T-helper 17 cell (primary cell): ENCODE measurements at regions not wholly inside any gene's neighbourhood (a gene's known extent, or its start where the extent isn't known, plus 50 kb on each side); places are given as distances from the start of the nearest gene placed in this dataset.
"Not testable (repeated sequence)": the region's sequence is repeated elsewhere in the genome, so short reads cannot be mapped to it uniquely, and the experiment has no call there.

ENCODE experiments used
- ATAC-seq: fragments of 150-1000 bp; cut with Tn5 transposase; 2 replicates; pipeline ENCODE4 v1.10.0; 2021; ENCODE audit warnings: mild to moderate bottlenecking, moderate library complexity
- DNase-seq, 3 donors: peaks; one replicate each; pipeline versions ENCODE4 v3.0.0 to v3.0.0-alpha.2; 2020 to 2021
- H3K9me3 ChIP-seq: one replicate; pipeline ENCODE4 v1.7.0; 2013; ENCODE audit warnings: low read length, mild to moderate bottlenecking; ENCODE audit not compliant: control insufficient read depth, poor library complexity, severe bottlenecking
- H3K27ac Mint-ChIP-seq: one replicate; pipeline ENCODE4 v1.8.0; 2022; ENCODE audit warnings: mild to moderate bottlenecking, moderate library complexity, mixed read lengths
- H3K27me3 Mint-ChIP-seq: one replicate; pipeline ENCODE4 v1.8.0; 2022; ENCODE audit warnings: mixed read lengths
- H3K36me3 Mint-ChIP-seq: one replicate; pipeline ENCODE4 v1.8.0; 2022; ENCODE audit warnings: low read depth, mixed read lengths
- H3K4me1 Mint-ChIP-seq: one replicate; pipeline ENCODE4 v1.8.0; 2022; ENCODE audit warnings: mild to moderate bottlenecking, mixed read lengths
- H3K4me3 Mint-ChIP-seq: one replicate; pipeline ENCODE4 v1.8.0; 2022; ENCODE audit warnings: mild to moderate bottlenecking, moderate library complexity, mixed read lengths

DNA sequence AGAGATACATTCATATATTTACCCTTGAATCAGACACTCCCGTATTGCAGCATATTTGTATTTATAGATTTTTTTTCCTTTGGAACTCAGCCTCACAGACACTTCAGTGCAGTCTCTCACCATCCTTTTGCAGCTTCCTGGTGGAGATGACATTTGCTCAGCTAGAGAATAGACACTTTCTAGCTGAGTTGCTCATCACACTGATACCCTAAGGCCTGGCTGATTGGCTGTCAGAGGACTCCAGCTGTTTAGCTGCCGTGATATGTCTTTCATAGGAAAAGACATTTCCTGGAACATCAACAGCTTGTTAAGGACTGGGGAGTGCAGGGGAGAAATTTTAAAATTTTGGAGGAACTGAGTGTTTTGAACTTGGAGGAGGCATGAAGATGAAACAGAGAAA, 429.6 kb downstream of the SMARCA1 start:
- no peak for DNase-seq
- H3K36me3 Mint-ChIP-seq = no peaks in the 10 kb centered on the region
- no peak overlapping the region for H3K27ac Mint-ChIP-seq
- ATAC-seq = no peak
- H3K4me3 Mint-ChIP-seq = no peak overlapping the region
- H3K4me1 Mint-ChIP-seq = no peaks in the 10 kb centered on the region
- H3K27me3 Mint-ChIP-seq = no peaks in the 10 kb centered on the region
- no peaks in the 10 kb centered on the region for H3K9me3 ChIP-seq

DNA sequence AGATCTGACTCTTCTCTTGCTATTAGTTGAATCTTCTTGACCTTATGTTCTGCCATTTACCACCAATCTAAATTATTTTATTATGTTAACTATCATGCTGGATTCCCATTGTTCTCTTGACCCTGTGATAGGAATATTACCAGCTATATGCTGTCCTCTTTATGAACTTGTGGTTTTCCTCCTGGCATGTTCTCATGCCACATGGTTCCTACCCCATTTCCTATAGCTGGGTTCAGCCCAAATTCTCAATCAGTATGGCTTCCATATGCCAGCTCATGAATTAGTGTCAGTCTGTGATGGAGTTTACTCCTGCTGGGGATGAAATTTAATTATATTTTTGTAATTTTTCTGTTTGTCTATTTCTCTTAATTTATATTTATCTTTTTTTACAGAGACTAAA, 430.5 kb downstream of the SMARCA1 start:
- H3K27ac Mint-ChIP-seq = no peak overlapping the region

DNA sequence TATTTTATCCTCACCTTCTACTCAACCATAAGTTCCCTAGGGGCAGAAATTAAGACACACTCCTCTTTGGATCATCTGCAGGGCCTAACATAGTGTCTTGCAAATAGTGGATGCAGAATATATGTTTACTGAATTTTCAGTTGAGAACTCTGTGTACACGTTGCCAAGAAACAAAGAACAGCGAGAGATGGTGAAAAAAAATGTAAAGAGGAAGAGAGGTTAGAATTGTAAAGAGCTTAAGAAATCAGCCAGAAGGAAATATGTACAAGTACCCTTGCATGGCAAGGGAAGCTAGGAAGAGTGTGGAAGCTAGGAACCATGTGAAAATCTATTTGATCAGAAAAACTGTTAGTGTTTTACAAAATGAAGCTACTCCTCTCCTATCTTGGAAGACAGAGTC, 431.0 kb downstream of the SMARCA1 start:
- ATAC-seq (no peak), DNase-seq (no peak)
- no peak overlapping the region for H3K27ac Mint-ChIP-seq
- no peaks in the 10 kb centered on the region for H3K9me3 ChIP-seq
- H3K27me3 Mint-ChIP-seq = no peaks in the 10 kb centered on the region
- H3K4me1 Mint-ChIP-seq = no peaks in the 10 kb centered on the region
- no peaks in the 10 kb centered on the region for H3K36me3 Mint-ChIP-seq
- H3K4me3 Mint-ChIP-seq = no peak overlapping the region

More for the DNA sequence above, 430.5 kb downstream of the SMARCA1 start:
- ATAC-seq = no peak
- no peak for DNase-seq
- H3K27me3 Mint-ChIP-seq = no peaks in the 10 kb centered on the region
- H3K9me3 ChIP-seq = no peaks in the 10 kb centered on the region
- no peak overlapping the region for H3K4me3 Mint-ChIP-seq
- H3K4me1 Mint-ChIP-seq = no peaks in the 10 kb centered on the region
- no peaks in the 10 kb centered on the region for H3K36me3 Mint-ChIP-seq

DNA sequence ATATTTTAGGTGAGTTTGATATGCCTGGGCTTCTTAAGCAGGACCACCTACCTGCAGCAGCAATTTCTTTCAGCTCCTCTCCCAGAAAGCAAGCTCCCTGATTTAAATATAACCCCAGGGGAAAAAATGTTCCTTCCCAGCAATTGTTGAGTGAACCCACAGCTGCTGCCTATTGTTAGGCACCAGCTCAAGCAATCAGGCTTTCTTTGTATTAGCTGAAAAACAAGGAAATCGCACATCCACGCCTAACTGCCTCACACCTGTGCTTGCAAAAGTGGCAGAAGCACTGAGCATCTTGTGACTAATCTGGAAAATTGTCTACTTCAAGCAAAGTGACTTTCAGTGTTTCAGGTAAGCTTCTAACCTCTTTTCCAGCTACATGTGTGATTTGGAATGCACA, 432.2 kb downstream of the SMARCA1 start:
- Mint-ChIP-seq H3K27me3 (no peaks in the 10 kb centered on the region), H3K27ac (no peak overlapping the region)
- no peak for ATAC-seq

DNA sequence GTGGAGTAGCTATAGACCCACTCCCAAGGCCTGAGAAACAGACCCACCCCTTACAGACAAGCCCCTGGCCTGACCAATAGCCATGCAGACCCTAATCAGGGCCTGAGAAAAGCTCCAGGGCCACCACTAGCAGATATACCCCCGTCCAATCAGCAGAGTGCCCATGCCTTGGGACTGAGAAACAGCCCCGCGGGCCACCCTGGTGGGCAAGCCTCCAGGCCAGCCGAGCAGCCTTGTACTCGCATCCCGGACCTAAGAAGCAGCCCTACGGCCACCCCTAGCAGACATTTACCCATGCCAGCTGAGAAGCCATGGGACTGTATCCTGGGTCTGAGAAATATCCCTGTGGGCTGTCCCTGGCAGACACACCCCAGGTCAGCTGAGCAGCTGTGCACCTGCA, 436.5 kb downstream of the SMARCA1 start:
- Mint-ChIP-seq H3K27me3 (no peaks in the 10 kb centered on the region), H3K4me1 (no peaks in the 10 kb centered on the region), H3K27ac (no peak overlapping the region), H3K4me3 (no peak overlapping the region), H3K36me3 (no peaks in the 10 kb centered on the region)
- no peaks in the 10 kb centered on the region for H3K9me3 ChIP-seq
- ATAC-seq (no peak), DNase-seq (no peak)

More for the DNA sequence above, 432.2 kb downstream of the SMARCA1 start:
- H3K36me3 Mint-ChIP-seq = no peaks in the 10 kb centered on the region
- no peaks in the 10 kb centered on the region for H3K4me1 Mint-ChIP-seq
- no peaks in the 10 kb centered on the region for H3K9me3 ChIP-seq
- no peak for DNase-seq
- no peak overlapping the region for H3K4me3 Mint-ChIP-seq

DNA sequence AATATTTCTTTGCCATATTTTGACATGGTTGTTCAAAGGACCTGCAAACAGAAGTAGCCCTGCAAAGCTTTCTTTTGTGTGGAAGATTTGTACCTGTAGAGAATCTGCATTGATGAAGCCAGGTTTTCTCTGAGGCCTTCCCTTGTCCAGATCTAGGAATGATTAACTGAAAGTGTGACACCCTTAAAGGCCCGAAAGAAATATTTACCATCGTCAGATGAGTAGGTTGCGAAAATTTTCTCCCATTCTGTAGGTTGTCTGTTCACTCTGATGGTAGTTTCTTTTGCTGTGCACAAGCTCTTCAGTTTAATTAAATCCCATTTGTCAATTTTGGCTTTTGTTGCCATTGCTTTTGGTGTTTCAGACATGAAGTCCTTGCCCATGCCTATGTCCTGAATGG, 439.0 kb downstream of the SMARCA1 start:
- not testable (repeated sequence) for H3K36me3 Mint-ChIP-seq, H3K4me1 Mint-ChIP-seq, DNase-seq, H3K4me3 Mint-ChIP-seq, H3K9me3 ChIP-seq, ATAC-seq, H3K27ac Mint-ChIP-seq, H3K27me3 Mint-ChIP-seq

DNA sequence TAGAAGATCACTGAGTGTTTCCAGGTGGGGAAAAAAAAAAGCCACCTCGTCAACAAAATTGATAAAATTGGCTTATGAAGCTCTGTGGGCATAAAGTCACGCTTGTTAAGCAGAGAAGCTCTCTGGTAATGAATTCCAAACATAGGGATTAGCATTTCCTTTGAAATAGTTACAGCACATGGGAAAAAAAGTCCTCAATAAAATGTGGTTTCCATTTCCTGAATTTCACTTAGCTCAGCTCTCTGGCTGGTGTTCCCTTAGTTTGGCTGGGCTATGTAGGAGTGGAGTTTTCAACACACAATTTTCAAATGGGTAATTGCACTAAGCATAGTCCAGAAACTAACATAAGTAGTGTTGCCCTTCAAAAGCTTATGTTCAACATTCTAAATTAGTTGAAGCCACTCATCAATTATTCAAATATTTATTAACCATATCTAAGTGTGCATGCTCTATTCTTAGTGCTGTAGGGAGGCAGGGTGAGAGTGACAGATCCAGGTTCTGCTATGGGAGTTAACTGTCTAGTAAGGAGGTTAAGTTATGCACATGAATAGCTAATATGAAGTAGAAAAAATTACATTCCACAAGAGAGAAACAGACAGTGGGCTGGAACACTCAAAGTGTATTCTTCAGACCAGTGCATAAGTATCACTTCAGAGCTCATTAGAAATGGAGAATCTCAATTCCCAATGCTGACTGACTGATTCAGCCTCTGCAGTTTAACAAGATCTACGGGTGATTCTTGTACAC, 445.7 kb downstream of the SMARCA1 start:
- Mint-ChIP-seq H3K36me3 (no peaks in the 10 kb centered on the region), H3K4me1 (no peaks in the 10 kb centered on the region), H3K4me3 (no peak overlapping the region), H3K27ac (no peak overlapping the region), H3K27me3 (no peaks in the 10 kb centered on the region)
- ATAC-seq (no peak), DNase-seq (no peak)
- no peaks in the 10 kb centered on the region for H3K9me3 ChIP-seq

DNA sequence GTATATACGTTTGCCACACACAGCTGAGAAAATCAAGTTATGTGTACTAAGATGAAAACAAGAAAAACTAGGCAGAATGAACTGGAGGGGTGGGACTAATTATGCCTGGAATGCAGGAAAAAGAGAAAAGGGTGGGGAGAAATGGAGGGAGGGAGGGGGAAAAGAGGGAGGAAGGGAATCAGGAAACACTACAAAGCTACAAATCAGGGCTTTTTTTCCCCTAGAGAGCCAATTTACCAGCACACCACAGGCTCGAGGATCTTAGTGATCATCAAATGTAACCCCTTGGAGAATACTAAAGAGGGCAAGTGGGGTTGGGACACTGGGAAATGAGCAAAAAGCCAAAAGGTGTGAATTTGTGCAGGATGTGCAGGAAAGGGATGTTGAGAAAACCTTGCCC, 451.9 kb downstream of the SMARCA1 start:
- H3K4me3 Mint-ChIP-seq = no peak overlapping the region
- DNase-seq (no peak), ATAC-seq (no peak)
- no peak overlapping the region for H3K27ac Mint-ChIP-seq
- no peaks in the 10 kb centered on the region for H3K27me3 Mint-ChIP-seq
- H3K9me3 ChIP-seq = no peaks in the 10 kb centered on the region
- H3K36me3 Mint-ChIP-seq = no peaks in the 10 kb centered on the region
- no peaks in the 10 kb centered on the region for H3K4me1 Mint-ChIP-seq

DNA sequence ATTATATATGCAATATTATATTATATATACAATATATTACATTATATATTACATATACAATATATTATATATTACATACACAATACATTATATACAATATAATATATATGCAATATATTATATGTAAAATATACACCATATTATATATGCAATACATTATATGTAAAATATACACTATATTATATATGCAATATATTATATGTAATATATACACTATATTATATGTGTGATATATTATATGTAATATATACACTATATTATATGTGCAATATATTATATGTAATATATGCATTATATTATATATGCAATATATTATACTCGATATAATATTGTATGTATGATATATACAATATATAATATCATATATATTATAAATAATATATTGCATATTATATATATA, 457.4 kb downstream of the SMARCA1 start:
- Mint-ChIP-seq H3K27me3 (no peaks in the 10 kb centered on the region), H3K4me1 (no peaks in the 10 kb centered on the region), H3K4me3 (no peak overlapping the region), H3K36me3 (no peaks in the 10 kb centered on the region), H3K27ac (no peak overlapping the region)
- no peaks in the 10 kb centered on the region for H3K9me3 ChIP-seq
- DNase-seq (no peak), ATAC-seq (no peak)

DNA sequence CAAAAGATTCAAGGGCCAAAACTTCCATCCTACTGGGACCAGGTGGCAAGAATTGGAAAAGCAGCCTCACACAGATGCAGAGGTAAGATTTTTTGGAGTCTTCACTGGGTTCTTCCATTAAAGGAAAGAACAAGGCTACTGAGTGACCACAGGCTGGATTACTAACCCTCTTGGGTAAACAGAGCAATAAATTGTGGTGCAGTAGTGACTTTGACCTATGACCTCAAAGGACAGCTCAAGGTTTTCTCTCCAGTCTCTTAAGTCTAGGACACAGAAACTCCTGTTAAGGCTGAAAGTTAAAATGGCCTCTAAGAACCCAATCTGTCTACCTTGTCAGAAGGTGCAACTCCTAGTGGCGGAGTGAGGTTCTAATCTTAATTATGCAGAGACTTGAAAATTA, 464.9 kb downstream of the SMARCA1 start:
- no peak for ATAC-seq
- H3K27me3 Mint-ChIP-seq = no peaks in the 10 kb centered on the region
- no peak for DNase-seq
- H3K4me1 Mint-ChIP-seq = no peaks in the 10 kb centered on the region
- H3K4me3 Mint-ChIP-seq = no peak overlapping the region
- H3K9me3 ChIP-seq = no peaks in the 10 kb centered on the region
- no peak overlapping the region for H3K27ac Mint-ChIP-seq
- no peaks in the 10 kb centered on the region for H3K36me3 Mint-ChIP-seq

DNA sequence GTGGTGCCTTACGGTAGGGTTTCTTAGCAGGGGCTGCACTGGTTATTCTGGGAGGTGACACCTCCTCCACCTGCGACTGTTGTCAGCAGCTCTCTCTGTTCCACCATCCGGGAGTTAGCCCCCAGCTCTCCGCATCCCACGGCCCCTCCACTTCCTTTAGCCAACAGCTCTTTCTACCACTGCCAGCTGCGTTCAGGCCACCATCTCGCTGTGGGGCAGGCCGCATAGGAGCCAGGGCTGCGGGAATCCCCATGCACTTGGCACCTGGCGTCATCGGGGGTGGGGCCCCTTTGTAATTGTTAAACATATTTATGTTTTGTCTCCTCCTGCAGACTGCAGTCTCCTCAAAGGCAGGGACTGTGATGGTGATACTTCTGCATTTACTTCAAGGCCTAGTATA, 480.2 kb downstream of the SMARCA1 start:
- H3K27ac Mint-ChIP-seq = no peak overlapping the region
- H3K4me3 Mint-ChIP-seq = no peak overlapping the region

DNA sequence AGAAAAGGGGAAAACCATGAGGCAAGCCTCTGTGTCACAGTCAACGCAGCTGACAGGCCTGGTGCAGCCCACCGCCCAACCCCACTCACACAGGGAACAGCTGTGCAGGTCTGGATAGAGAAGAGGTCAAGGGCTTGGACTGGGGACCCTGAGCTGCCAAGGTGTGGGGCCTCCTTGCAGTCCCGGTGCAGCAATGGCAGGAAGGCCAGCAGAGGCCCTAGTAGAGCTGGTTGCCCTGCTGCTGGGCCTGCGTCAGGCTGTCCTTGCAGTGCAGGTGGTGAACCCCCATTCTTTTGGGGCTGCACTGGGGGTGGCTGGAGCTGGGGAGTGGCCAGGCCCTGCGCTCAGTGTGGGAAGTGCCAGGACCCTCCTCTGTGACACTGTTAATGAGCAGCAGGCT, 482.0 kb downstream of the SMARCA1 start:
- H3K9me3 ChIP-seq = no peaks in the 10 kb centered on the region
- Mint-ChIP-seq H3K36me3 (no peaks in the 10 kb centered on the region), H3K27ac (no peak overlapping the region), H3K4me3 (no peak overlapping the region), H3K4me1 (no peaks in the 10 kb centered on the region), H3K27me3 (no peaks in the 10 kb centered on the region)
- ATAC-seq = no peak
- DNase-seq = no peak

More for the DNA sequence above, 480.2 kb downstream of the SMARCA1 start:
- no peaks in the 10 kb centered on the region for H3K9me3 ChIP-seq
- DNase-seq = no peak
- Mint-ChIP-seq H3K4me1 (no peaks in the 10 kb centered on the region), H3K27me3 (no peaks in the 10 kb centered on the region), H3K36me3 (no peaks in the 10 kb centered on the region)
- no peak for ATAC-seq

DNA sequence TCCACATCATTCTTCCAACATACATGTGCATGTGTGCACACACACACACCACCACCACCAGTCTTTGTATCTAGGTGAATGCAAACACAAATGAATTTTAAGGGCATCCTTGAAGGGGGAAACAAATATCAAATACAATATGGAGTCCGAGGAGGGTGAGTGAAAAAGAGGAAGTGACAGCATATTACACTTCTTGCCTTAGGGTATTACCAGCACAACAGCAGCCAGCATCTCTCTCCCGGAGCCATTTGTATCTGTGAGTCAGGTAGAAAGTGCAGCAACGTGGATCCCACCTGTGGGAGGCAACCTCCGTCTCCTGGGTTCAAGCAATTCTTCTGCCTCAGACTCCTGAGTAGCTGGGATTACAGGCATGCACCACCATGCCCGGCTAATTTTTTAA, 483.2 kb downstream of the SMARCA1 start:
- ATAC-seq (no peak), DNase-seq (no peak)
- H3K4me3 Mint-ChIP-seq = no peak overlapping the region
- H3K36me3 Mint-ChIP-seq = no peaks in the 10 kb centered on the region
- no peaks in the 10 kb centered on the region for H3K9me3 ChIP-seq
- no peaks in the 10 kb centered on the region for H3K4me1 Mint-ChIP-seq
- H3K27me3 Mint-ChIP-seq = no peaks in the 10 kb centered on the region
- no peak overlapping the region for H3K27ac Mint-ChIP-seq

DNA sequence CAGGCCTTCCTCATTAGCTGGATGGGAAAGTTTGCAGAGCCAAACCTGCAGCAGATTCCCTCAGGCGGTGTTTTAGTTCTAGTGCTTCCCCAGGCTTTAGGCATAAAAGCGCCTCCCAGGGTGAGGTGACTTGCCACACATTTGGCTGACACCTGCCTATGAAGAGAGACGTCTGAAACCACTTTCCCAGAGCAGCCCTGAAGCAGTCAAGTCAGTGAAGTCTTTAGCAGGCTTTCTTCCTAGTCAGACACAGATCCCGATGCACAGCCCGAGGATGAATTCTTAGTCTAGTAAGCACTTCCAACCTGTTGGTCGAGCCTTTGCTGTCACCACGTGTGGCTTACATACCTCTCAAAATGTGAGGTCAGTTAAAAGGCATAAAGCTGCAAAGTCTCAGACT, 484.1 kb downstream of the SMARCA1 start:
- no peaks in the 10 kb centered on the region for H3K4me1 Mint-ChIP-seq
- no peak for DNase-seq
- H3K36me3 Mint-ChIP-seq = no peaks in the 10 kb centered on the region
- H3K27ac Mint-ChIP-seq = no peak overlapping the region
- H3K9me3 ChIP-seq = no peaks in the 10 kb centered on the region
- no peaks in the 10 kb centered on the region for H3K27me3 Mint-ChIP-seq
- no peak for ATAC-seq
- H3K4me3 Mint-ChIP-seq = no peak overlapping the region
